Mesenchymal stem cell (in vitro differentiated cells and primary cell): ENCODE measurements at regions not wholly inside any gene's neighbourhood (a gene's known extent, or its start where the extent isn't known, plus 50 kb on each side); places are given as distances from the start of the nearest gene placed in this dataset.
"Not testable (repeated sequence)": the region's sequence is repeated elsewhere in the genome, so short reads cannot be mapped to it uniquely, and the experiment has no call there.

Experiments used
- DNase-seq: peaks from one replicate; pipeline ENCODE4 v3.0.0-alpha.2; 2013
- H2AFZ ChIP-seq: one replicate; pipeline ENCODE4 v1.6.1; 2013; ENCODE audit warnings: low read depth, mild to moderate bottlenecking, control low read depth, inconsistent platforms, low read length, moderate library complexity
- H2AK5ac ChIP-seq: 2 replicates; pipeline ENCODE4 v1.6.1; 2013; ENCODE audit warnings: low read length, moderate library complexity, mild to moderate bottlenecking, inconsistent platforms; ENCODE audit not compliant: severe bottlenecking
- H2BK120ac ChIP-seq: one replicate; pipeline ENCODE4 v1.6.1; 2013; ENCODE audit warnings: low read depth, mild to moderate bottlenecking, inconsistent platforms, low read length, moderate library complexity
- H2BK12ac ChIP-seq, 2 experiments: one replicate each; pipeline ENCODE4 v1.6.1; 2013; ENCODE audit warnings: inconsistent platforms in 2 of 2, low read length in 2 of 2, mild to moderate bottlenecking in 2 of 2, moderate library complexity in 2 of 2, control low read depth in 1 of 2
- H2BK15ac ChIP-seq: one replicate; pipeline ENCODE4 v1.6.1; 2013; ENCODE audit warnings: mild to moderate bottlenecking, low read depth, inconsistent platforms; ENCODE audit not compliant: poor library complexity, severe bottlenecking
- H2BK5ac ChIP-seq: 2 replicates; pipeline ENCODE4 v1.6.1; 2013; ENCODE audit warnings: low read depth, mild to moderate bottlenecking, low read length, control low read depth, inconsistent platforms; ENCODE audit not compliant: poor library complexity, severe bottlenecking
- H3K14ac ChIP-seq, 2 experiments: one replicate each; pipeline ENCODE4 v1.6.1; 2013; ENCODE audit warnings: inconsistent platforms in 2 of 2, low read length in 2 of 2, control low read depth in 1 of 2, mild to moderate bottlenecking in 1 of 2, moderate library complexity in 1 of 2
- H3K18ac ChIP-seq, 2 experiments: one replicate each; pipeline ENCODE4 v1.6.1; 2013; ENCODE audit warnings: inconsistent platforms in 2 of 2, low read length in 2 of 2, control low read depth in 1 of 2, low read depth in 1 of 2, mild to moderate bottlenecking in 1 of 2
- H3K23ac ChIP-seq, 2 experiments: one replicate each; pipeline ENCODE4 v1.6.1; 2013; ENCODE audit warnings: inconsistent platforms in 2 of 2, low read length in 2 of 2, mild to moderate bottlenecking in 2 of 2, moderate library complexity in 2 of 2, control low read depth in 1 of 2
- H3K27ac ChIP-seq: 2 replicates; pipeline ENCODE4 v1.5.1; 2013; ENCODE audit warnings: mild to moderate bottlenecking, moderate library complexity, low read length, control low read depth, inconsistent platforms; ENCODE audit not compliant: poor library complexity, severe bottlenecking
- H3K27me3 ChIP-seq, 2 experiments: 2 replicates each; pipeline versions ENCODE4 v1.6.1 to v1.7.0; 2013; ENCODE audit warnings: low read length in 2 of 2, mild to moderate bottlenecking in 2 of 2, moderate library complexity in 2 of 2, control low read depth in 1 of 2, inconsistent platforms in 1 of 2; ENCODE audit not compliant: control insufficient read depth in 1 of 2, insufficient read depth in 1 of 2
- H3K36me3 ChIP-seq, 2 experiments: 2 replicates each; pipeline versions ENCODE4 v1.6.1 to v1.7.0; 2013; ENCODE audit warnings: low read length in 2 of 2, control low read depth in 1 of 2, inconsistent platforms in 1 of 2, low read depth in 1 of 2, mild to moderate bottlenecking in 1 of 2; ENCODE audit not compliant: insufficient read depth in 2 of 2, control insufficient read depth in 1 of 2
- H3K4ac ChIP-seq, 2 experiments: one replicate each; pipeline ENCODE4 v1.6.1; 2013; ENCODE audit warnings: inconsistent platforms in 2 of 2, low read length in 2 of 2, mild to moderate bottlenecking in 2 of 2, moderate library complexity in 2 of 2, control low read depth in 1 of 2, low read depth in 1 of 2
- H3K4me1 ChIP-seq: 2 replicates; pipeline ENCODE4 v1.6.1; 2013; ENCODE audit warnings: low read depth, low read length, control low read depth; ENCODE audit not compliant: control insufficient read depth, insufficient read depth
- H3K4me2 ChIP-seq: 2 replicates; pipeline ENCODE4 v1.6.1; 2013; ENCODE audit warnings: low read length, mild to moderate bottlenecking, inconsistent platforms; ENCODE audit not compliant: poor library complexity, severe bottlenecking
- H3K4me3 ChIP-seq, 2 experiments: 2 replicates each; pipeline versions ENCODE4 v1.5.1 to v1.7.0; 2013; ENCODE audit warnings: low read length in 2 of 2, mild to moderate bottlenecking in 2 of 2, control low read depth in 1 of 2, low read depth in 1 of 2; ENCODE audit not compliant: insufficient read depth in 1 of 2
- H3K79me1 ChIP-seq: replicated peaks from 2 replicates; pipeline ENCODE4 v1.6.1; 2013; ENCODE audit warnings: mild to moderate bottlenecking, control low read depth, low read length, inconsistent platforms; ENCODE audit not compliant: poor library complexity, severe bottlenecking
- H3K9ac ChIP-seq: 2 replicates; pipeline ENCODE4 v1.7.0; 2013; ENCODE audit warnings: mild to moderate bottlenecking, low read length, moderate library complexity
- H3K9me3 ChIP-seq: 2 replicates; pipeline ENCODE4 v1.7.0; 2013; ENCODE audit warnings: mild to moderate bottlenecking, low read length; ENCODE audit not compliant: control insufficient read depth
- H4K8ac ChIP-seq: one replicate; pipeline ENCODE4 v1.6.1; 2013; ENCODE audit warnings: inconsistent platforms, mild to moderate bottlenecking, low read length, moderate library complexity
- H4K91ac ChIP-seq: one replicate; pipeline ENCODE4 v1.6.1; 2013; ENCODE audit warnings: mild to moderate bottlenecking, low read length, inconsistent platforms
- WGBS: methylation state at CpG from one replicate; pipeline ENCODE4 v1.1.7; 2013; ENCODE audit warnings: mixed read lengths; 5-methylcytosine and 5-hydroxymethylcytosine counted together

DNA sequence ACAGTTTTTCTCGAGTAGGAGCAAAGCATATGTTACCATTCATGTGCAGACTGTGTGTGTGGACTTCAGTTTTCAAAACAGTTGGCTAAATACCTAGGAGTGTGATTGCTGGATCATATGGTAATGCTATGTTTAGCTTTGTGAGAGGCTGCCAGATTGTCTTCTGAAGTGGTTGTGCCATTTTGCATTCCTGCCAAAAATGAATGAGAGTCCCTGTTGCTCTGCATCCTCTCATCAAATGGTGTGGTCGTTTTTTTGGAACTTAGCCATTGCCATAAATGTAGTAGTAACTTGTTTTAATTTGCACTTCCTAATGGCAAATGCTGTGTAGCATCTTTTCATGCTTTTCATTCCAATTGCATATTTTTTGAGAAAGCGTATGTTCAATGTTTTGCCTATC is 77.2 kb upstream of the NDN start:
- H3K4me1 ChIP-seq: no peaks in the 10 kb centered on the region

DNA sequence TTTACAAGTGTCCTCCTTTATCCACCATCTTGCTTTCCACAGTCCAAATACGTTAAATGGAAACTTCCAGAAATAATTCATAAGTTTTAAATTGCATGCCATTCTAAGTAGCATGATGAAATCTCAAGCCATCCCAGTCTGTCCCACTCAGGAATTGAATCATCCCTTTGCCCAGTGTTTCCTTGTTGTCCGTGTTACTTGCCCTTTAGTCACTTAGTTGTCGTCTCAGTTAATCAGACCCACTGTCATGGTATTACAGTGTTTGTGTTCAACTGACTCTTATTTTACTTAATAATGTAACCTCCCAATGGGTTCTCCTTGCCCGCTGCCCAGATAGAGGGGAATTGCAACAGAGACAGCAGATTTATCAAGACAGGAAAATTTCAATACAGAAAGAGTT is 77.6 kb upstream of the NDN start:
- DNase-seq: no peak
- Histone ChIP-seq H2AK5ac (no peak overlapping the region), H2BK12ac (no peak overlapping the region), H3K27me3 (peaks cover 0 to 4% of the 10 kb centered on the region in 2 experiments), H3K9me3 (peaks cover 9% of the 10 kb centered on the region), H4K91ac (no peak overlapping the region), H3K27ac (no peak overlapping the region), H3K14ac (no peak overlapping the region), H2BK5ac (no peak overlapping the region), H2AFZ (no peak overlapping the region), H3K4ac (no peak overlapping the region), H3K36me3 (no peaks in the 10 kb centered on the region), H3K18ac (no peak overlapping the region), H3K4me1 (no peaks in the 10 kb centered on the region), H4K8ac (no peak overlapping the region), H3K4me3 (no peak overlapping the region), H3K79me1 (no peaks in the 10 kb centered on the region), H2BK15ac (no peak overlapping the region), H2BK120ac (no peak overlapping the region), H3K23ac (no peak overlapping the region), H3K4me2 (peak overlapping the region; percentile 11), H3K9ac (no peak overlapping the region)
- 69% methylated on average over 2 of the region's 4 CpGs for WGBS

More for the DNA sequence above, 77.2 kb upstream of the NDN start:
- H2BK5ac ChIP-seq: no peak overlapping the region
- no peaks in the 10 kb centered on the region for H3K79me1 ChIP-seq
- H2BK120ac ChIP-seq: no peak overlapping the region
- no peak overlapping the region for H4K91ac ChIP-seq
- H3K4ac ChIP-seq: no peak overlapping the region
- no peak overlapping the region for H3K4me3 ChIP-seq
- H4K8ac ChIP-seq: no peak overlapping the region
- peaks cover 0 to 4% of the 10 kb centered on the region in 2 experiments for H3K27me3 ChIP-seq
- H3K9ac ChIP-seq: no peak overlapping the region
- H3K18ac ChIP-seq: no peak overlapping the region
- WGBS: 63% methylated on average over 2 of the region's 3 CpGs
- H3K9me3 ChIP-seq: peaks cover 9% of the 10 kb centered on the region
- H2AFZ ChIP-seq: no peak overlapping the region
- no peak overlapping the region for H3K23ac ChIP-seq
- no peak overlapping the region for H3K14ac ChIP-seq
- no peak overlapping the region for H2BK15ac ChIP-seq
- H3K27ac ChIP-seq: no peak overlapping the region
- H3K36me3 ChIP-seq: no peaks in the 10 kb centered on the region
- H3K4me2 ChIP-seq: no peak overlapping the region
- H2BK12ac ChIP-seq: no peak overlapping the region
- no peak for DNase-seq
- H2AK5ac ChIP-seq: no peak overlapping the region

DNA sequence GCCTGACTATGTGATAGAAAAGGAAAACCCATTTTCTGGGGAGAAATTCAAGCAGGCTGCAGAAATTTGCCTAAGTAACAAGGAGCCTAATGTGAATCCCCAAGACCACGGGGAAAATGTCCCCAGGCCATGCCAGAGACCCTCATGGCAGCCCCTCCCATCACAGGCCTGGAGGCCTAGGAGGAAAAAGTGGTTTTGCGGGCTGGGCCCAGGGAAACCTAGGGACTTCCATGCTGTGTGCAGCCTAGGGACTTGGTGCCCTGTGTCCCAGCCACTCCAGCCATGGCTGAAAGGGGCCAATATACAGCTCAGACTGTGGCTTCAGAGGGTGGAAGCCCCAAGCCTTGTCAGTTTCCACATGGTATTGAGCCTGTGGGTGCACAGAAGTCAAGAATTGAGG is 79.7 kb upstream of the NDN start:
- not testable (repeated sequence) for H3K27ac ChIP-seq, H3K36me3 ChIP-seq, H2AK5ac ChIP-seq, H3K18ac ChIP-seq, H3K4me2 ChIP-seq, H3K4ac ChIP-seq, H3K4me3 ChIP-seq, H2BK15ac ChIP-seq, DNase-seq, H3K23ac ChIP-seq, H4K8ac ChIP-seq, H3K9ac ChIP-seq, H3K27me3 ChIP-seq, H2BK12ac ChIP-seq, H2BK5ac ChIP-seq, H3K79me1 ChIP-seq, H2AFZ ChIP-seq, H3K4me1 ChIP-seq, H4K91ac ChIP-seq, H3K14ac ChIP-seq, H2BK120ac ChIP-seq
- WGBS: 47% methylated on average over 2 of the region's 2 CpGs
- H3K9me3 ChIP-seq: peaks cover 13% of the 10 kb centered on the region

DNA sequence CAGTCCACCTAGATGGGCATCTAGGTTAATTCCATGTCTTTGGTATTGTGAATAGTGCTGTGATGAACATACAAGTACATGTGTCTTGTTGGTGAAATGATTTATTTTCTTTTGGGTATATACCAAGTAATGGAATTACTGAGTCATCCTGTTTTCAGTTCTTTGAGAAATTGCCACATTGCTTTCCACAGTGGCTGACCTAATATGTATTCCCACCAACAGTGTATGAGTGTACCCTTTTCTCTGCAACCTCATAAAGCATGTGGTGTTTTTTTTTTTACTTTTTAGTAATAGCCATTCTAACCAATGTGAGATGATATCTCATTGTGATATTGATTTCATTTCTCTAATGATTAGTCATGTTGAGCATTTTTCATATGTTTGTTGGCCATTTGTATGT is 86.0 kb upstream of the NDN start:
- Histone ChIP-seq H3K9me3 (peaks cover 8% of the 10 kb centered on the region), H3K14ac (no peak overlapping the region), H2BK5ac (no peak overlapping the region), H2BK15ac (no peak overlapping the region), H3K4me3 (no peak overlapping the region), H4K8ac (no peak overlapping the region), H2BK120ac (no peak overlapping the region), H3K23ac (no peak overlapping the region), H4K91ac (no peak overlapping the region), H3K4me2 (no peak overlapping the region), H3K4me1 (no peaks in the 10 kb centered on the region), H3K4ac (no peak overlapping the region), H3K27me3 (no peaks in the 10 kb centered on the region), H3K9ac (no peak overlapping the region), H3K18ac (no peak overlapping the region), H2AFZ (no peak overlapping the region), H2AK5ac (no peak overlapping the region), H2BK12ac (no peak overlapping the region), H3K36me3 (no peaks in the 10 kb centered on the region), H3K27ac (no peak overlapping the region), H3K79me1 (no peaks in the 10 kb centered on the region)
- no peak for DNase-seq
